Adrenal gland (tissue), 5 donors: ENCODE measurements at regions not wholly inside any gene's neighbourhood (a gene's known extent, or its start where the extent isn't known, plus 50 kb on each side); places are given as distances from the start of the nearest gene placed in this dataset.

Experiments used
- CTCF ChIP-seq, 6 experiments: fragments of 450-650 bp in 4 of 6; fragments of 200-600 bp in 2 of 6; sonication (generic) in 1 of 6; IDR thresholded peaks; 1 replicate in 5 of 6; 2 replicates in 1 of 6; pipeline versions ENCODE4 v1.5.1 to v1.8.0; 2016 to 2021; ENCODE audit warnings: antibody characterized with exemption in 6 of 6, mild to moderate bottlenecking in 2 of 6, moderate library complexity in 1 of 6
- POLR2A ChIP-seq, 2 donors: fragments of 450-650 bp; IDR thresholded peaks; one replicate each; pipeline ENCODE4 v1.6.1; 2017; ENCODE audit warnings: antibody characterized with exemption in 2 of 2, mild to moderate bottlenecking in 2 of 2, moderate library complexity in 1 of 2
- donor health status: DM: no; HTN: no; CAD: no.

GRCh38 chr4:163665101-163665500, 170.6 kb downstream of the TMA16 start:
- TF ChIP-seq CTCF (IDR thresholded peaks at IDR 0.05) (no peak), POLR2A (IDR thresholded peaks at IDR 0.05) (no peak)
